ENCODE measurements at regions not wholly inside any gene's neighbourhood (a gene's known extent, or its start where the extent isn't known, plus 50 kb on each side); places are given as distances from the start of the nearest gene placed in this dataset.
"Not testable (repeated sequence)": the region's sequence is repeated elsewhere in the genome, so short reads cannot be mapped to it uniquely, and the experiment has no call there.

- H3K4me2 ChIP-seq (ENCODE audit: low read length); H3K4me3 ChIP-seq (ENCODE audit: low read depth, low read length, poor library complexity, severe bottlenecking); H3K9me2 ChIP-seq (ENCODE audit: insufficient read depth, low read length); CTCF ChIA-PET (ENCODE audit: unreplicated experiment); BruUV-seq (replicated peaks); H3K79me2 ChIP-seq (ENCODE audit: insufficient read depth, low read depth, low read length); H2AFZ ChIP-seq (ENCODE audit: low read length); intact Hi-C loops (cut with micrococcal nuclease; ENCODE audit: unreplicated experiment); DNase-seq (ENCODE audit: low spot score); H4K20me1 ChIP-seq (ENCODE audit: insufficient read depth, low read length); POLR2A ChIA-PET; H3K27ac ChIP-seq (ENCODE audit: low read depth, low read length, poor library complexity, severe bottlenecking): not testable (repeated sequence)
- Histone ChIP-seq H3K36me3 (ENCODE audit: insufficient read depth, low read length) (peaks cover 11% of the 10 kb centered on the region; the same call in 1 of the 2 replicates), H3K9me3 (ENCODE audit: low read length) (peaks cover 11% of the 10 kb centered on the region; the same call in 1 of the 2 replicates), H3K4me1 (ENCODE audit: insufficient read depth, low read length, poor library complexity, severe bottlenecking) (peaks cover 21% of the 10 kb centered on the region)
Observed at GRCh38 chr5:119299242-119299614, 56.6 kb upstream of the TNFAIP8 start.

GRCh38 chr5:119299615-119300310 lies 56.1 kb upstream of the TNFAIP8 start:
- H3K79me2 ChIP-seq (ENCODE audit: insufficient read depth, low read depth, low read length); H3K9me2 ChIP-seq (ENCODE audit: insufficient read depth, low read length); H2AFZ ChIP-seq (ENCODE audit: low read length); H4K20me1 ChIP-seq (ENCODE audit: insufficient read depth, low read length); DNase-seq (ENCODE audit: low spot score); CTCF ChIA-PET (ENCODE audit: unreplicated experiment); H3K4me2 ChIP-seq (ENCODE audit: low read length); H3K4me3 ChIP-seq (ENCODE audit: low read depth, low read length, poor library complexity, severe bottlenecking); BruUV-seq (replicated peaks); H3K27ac ChIP-seq (ENCODE audit: low read depth, low read length, poor library complexity, severe bottlenecking): not testable (repeated sequence)
- Histone ChIP-seq H3K4me1 (ENCODE audit: insufficient read depth, low read length, poor library complexity, severe bottlenecking) (peaks cover 26% of the 10 kb centered on the region), H3K9me3 (ENCODE audit: low read length) (peaks cover 11% of the 10 kb centered on the region; the same call in 1 of the 2 replicates), H3K36me3 (ENCODE audit: insufficient read depth, low read length) (peaks cover 11% of the 10 kb centered on the region; the same call in 1 of the 2 replicates)
- intact Hi-C loops (cut with micrococcal nuclease; ENCODE audit: unreplicated experiment), result loop anchor here (10.0 kb wide), 1 partner anchor 275 kb away; no protein-coding TSS in a partner anchor
- POLR2A ChIA-PET, result interaction anchor here (0.6 to 1.2 kb wide), 6 partner anchors 8 to 1582 kb away, joined by 3 to 4 read pairs (median 3); no protein-coding TSS in a partner anchor

GRCh38 chr5:119300311-119300670 lies 55.5 kb upstream of the TNFAIP8 start:
- no peak for DNase-seq (ENCODE audit: low spot score)
- intact Hi-C loops (cut with micrococcal nuclease; ENCODE audit: unreplicated experiment), result loop anchor here (10.0 kb wide), 1 partner anchor 275 kb away; no protein-coding TSS in a partner anchor
- Histone ChIP-seq H3K4me2 (ENCODE audit: low read length) (no peak overlapping the region), H4K20me1 (ENCODE audit: insufficient read depth, low read length) (no peaks in the 10 kb centered on the region), H3K27ac (ENCODE audit: low read depth, low read length, poor library complexity, severe bottlenecking) (no peak overlapping the region), H3K9me3 (ENCODE audit: low read length) (peaks cover 11% of the 10 kb centered on the region; the same call in 1 of the 2 replicates), H3K36me3 (ENCODE audit: insufficient read depth, low read length) (peaks cover 11% of the 10 kb centered on the region; the same call in 1 of the 2 replicates), H3K79me2 (ENCODE audit: insufficient read depth, low read depth, low read length) (peaks cover 9% of the 10 kb centered on the region; the same call in 1 of the 2 replicates), H3K4me1 (ENCODE audit: insufficient read depth, low read length, poor library complexity, severe bottlenecking) (peaks cover 31% of the 10 kb centered on the region), H3K9me2 (ENCODE audit: insufficient read depth, low read length) (no peaks in the 10 kb centered on the region), H3K4me3 (ENCODE audit: low read depth, low read length, poor library complexity, severe bottlenecking) (no peak overlapping the region), H2AFZ (ENCODE audit: low read length) (no peak overlapping the region)
- POLR2A ChIA-PET, result interaction anchor here (0.6 to 1.2 kb wide), 6 partner anchors 8 to 226 kb away, joined by 3 to 4 read pairs (median 3); no protein-coding TSS in a partner anchor
- CTCF ChIA-PET (ENCODE audit: unreplicated experiment), result no interaction called here
- no TSS peak for BruUV-seq (replicated peaks)
- TF ChIP-seq EZH2phosphoT487 (IDR thresholded peaks at IDR 0.05; ENCODE audit: borderline replicate concordance, low read depth, low read length) (no peak), CTCF (conservative IDR thresholded peaks at IDR 0.05; ENCODE audit: low read length) (no peak)
